ENCODE measurements at regions not wholly inside any gene's neighbourhood (a gene's known extent, or its start where the extent isn't known, plus 50 kb on each side); places are given as distances from the start of the nearest gene placed in this dataset.
A peak's percentile ranks its signal among the peaks of the same experiment; 100 is the strongest.

DNA sequence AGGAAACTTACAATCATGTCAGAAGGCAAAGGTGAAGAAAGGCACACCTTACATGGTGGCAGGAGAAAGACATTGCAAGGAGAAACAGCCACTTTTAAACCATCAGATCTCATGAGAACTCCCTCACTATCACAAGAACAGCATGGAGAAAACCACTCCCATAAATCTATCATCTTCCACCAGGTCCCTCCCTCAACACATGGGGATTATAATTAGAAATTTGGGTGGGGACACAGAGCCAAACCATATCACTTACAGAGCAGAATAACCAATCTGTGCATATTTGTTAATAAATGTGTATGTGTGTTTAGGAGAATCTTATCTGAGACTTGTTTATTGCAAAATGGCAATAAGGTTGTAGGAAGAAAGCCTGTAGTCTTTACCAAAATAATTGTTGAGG, 205.2 kb upstream of the ANO3 start:
- no peak for DNase-seq

DNA sequence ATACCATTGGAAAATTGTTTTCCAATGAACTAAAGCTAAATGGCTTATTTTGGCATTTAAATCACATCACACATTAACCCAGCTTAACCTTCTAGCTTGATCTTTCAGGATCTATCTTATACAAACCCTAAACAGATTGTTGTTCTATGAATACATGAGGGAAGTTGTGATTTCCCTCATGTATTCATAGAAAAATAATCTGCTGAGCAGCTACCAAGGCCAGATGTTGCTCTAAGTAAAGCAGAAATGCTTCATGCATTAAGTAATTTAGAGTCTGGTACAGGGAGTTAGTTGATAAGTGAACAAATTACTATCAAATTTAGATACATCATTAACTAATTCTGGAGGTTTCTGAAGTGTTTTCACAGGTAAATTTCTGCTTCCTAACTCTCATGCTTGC, 204.6 kb upstream of the ANO3 start:
- no peak for DNase-seq

DNA sequence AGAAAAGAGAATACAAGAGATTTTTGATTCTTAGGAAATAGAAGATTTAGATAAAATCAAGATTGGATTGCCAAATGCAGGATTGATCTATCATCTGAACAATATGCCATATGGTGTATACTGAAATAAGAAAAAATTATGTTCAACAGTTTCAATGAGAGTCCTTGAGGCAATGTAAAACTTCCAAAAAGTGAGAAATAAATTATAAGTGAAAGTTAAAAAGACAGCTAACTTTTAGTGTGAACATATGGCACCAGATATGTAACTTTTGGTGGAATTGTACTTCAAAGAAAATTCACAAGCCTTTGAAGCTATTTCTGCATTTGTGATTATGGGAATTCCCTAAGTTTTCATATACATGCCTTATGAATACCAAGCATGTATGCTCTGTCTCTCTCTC, 200.5 kb upstream of the ANO3 start:
- DNase-seq, result no peak

DNA sequence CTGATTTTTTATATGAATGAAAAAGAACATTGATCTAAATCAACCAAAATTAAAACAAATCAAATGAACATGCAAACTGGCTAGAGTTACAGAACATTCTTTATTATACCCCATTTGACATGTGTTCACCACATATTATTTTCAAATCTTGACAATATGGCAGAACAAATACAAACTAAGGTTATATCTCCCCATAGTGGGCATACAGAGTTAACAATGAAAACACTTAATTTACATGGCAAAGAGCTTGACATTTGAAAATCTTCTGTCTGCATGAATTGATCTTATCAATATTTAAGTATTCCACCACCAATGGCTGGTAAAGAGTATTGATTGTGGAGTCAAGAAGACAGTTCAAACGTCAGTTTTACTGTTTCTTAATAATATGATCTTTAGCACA, 197.9 kb upstream of the ANO3 start:
- DNase-seq, result no peak

DNA sequence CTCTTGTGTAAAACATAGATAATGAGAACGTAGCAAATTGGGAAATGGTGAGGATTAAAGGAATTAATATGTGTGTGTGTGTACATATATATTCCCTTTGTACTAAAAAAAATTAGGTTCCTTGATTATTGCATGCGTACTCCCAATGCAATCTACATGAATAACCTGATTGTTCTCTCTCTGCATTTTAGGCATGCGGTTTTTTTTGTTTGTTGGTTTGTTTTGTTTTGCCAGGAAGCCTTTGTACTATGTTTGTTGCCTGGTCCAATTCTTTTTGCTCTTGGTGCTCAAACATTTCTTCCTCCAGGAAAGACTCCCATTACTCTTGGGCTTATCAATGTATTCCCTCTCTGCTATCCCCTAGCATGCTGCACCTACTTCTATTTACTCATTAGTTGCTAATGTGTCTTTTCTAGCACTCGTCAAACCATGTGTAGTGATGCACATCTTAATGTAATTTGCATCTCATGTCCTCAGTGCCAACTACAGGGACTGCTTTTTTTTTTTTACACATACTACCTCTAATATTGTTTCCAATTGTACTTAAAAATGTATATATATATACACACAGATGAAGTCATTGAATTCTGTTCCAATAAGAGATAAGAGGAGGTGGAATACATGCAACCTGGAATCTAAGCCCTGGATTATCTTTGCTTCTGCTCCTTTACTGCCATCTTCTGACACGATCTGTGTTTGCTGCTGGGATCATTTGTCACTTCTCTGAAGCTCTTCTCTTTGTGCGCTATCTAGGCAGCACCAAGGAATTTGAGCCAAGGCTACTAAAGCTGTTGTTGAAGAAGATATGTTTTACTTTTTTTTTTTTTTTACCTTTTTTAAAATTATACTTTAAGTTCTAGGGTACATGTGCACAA, 197.2 kb upstream of the ANO3 start:
- DNase-seq, result peak; percentile 67

DNA sequence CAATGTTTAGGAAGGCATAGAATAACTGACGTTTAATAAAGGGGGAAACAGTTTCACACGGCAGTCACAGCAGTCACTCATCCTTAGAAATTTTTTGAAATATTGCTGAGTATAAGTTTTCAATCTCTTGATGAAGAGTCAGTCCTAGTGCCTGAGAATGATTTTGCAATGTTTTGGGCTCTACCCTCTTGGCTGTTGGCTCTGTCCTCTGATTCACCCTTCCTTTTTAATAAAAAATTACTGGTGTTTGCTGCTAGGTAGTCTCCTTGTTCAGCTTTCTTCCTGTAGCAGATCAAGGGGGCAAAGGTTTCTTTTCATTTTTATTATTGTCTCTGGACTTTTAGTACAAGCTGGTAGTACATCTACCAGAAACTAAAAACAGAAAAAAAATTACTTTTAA, 194.3 kb upstream of the ANO3 start:
- DNase-seq, result no peak

DNA sequence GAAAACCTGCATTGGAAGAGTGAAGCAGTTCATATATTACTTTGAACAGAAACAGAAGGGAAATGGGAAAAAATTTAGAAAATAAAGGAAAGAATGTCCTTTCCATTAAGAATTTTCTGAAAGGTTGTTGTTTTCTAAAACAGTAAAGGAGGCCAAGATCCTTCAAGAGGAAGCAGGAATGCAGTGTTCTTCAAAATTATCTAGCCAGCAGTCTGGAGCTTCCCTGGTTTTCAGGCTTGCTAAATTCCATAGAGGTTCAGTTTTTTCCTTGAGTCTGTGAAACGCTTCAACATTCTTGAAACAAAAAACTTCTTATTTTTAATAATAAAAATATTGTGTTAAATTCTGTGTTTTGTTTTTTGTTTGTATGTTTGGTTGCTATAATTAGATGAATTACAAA, 189.0 kb upstream of the ANO3 start:
- no peak for DNase-seq

DNA sequence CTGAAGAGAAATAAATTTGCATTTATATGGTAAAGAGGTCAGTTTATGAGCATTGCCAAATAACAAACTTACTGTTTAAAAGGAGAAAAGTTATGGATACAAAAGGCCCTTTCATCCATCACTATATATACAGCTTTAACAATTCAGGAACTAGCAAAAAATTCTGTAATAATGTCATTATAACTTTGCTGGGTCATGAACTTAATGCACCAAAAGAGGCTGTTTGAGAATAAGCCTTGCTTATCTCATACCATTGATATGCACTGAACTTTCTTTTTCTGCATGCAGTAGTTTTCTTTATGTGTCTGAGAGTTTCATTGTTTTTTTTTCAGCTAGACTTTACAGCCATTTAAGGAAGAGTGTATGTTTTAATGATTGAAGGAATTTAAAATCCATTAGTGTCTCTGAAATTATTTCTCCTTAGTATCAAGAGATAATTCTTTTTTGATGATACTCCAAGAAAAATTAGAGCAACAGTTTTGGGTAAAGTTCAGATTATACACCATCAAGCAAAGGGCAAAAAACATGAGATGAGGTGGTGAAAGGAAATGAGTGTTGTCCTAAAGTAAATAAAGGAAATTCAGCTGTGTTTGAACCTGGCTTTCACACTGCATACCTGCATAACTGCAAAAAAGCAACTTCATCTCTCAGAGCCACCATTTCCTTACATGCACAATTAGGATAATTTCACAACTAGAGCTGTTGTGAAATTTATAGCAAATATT, 188.2 kb upstream of the ANO3 start:
- DNase-seq, result no peak

DNA sequence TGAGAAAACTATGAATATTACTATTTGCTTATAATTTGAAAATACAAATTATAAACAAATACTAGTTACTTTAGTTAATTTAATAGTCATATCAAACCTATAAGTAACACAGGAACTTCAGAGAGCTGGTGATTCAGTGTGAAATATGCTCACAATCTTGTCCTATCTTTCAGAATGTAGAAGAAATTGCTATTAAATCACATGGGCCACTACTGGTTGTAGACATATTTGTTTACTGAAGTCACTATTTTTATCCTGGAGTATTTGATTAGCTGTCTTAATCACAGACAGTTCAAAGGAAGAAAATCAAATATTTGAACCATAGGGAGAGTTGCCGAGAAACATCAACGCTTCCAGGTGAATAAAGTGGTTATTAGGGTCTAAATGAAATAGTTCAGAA, 187.6 kb upstream of the ANO3 start:
- no peak for DNase-seq

DNA sequence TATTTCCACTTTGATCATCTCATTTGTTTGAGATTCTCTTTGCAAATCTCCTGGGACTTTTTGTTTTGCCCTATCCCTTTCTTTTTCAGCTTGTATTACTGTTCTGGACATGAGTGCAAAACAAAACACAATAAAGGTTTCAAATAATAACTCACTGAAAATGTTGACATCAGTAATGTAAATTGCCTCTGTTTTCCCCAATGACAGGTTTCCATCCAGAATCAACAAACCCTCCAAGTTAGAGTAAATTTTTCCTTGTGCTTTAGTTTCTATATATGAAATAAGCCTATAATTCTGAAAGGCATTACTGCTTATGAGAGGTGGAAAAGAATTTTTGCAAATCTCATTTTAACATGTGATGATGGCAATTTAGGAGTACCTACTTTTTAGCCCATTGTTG, 187.0 kb upstream of the ANO3 start:
- DNase-seq, result no peak

DNA sequence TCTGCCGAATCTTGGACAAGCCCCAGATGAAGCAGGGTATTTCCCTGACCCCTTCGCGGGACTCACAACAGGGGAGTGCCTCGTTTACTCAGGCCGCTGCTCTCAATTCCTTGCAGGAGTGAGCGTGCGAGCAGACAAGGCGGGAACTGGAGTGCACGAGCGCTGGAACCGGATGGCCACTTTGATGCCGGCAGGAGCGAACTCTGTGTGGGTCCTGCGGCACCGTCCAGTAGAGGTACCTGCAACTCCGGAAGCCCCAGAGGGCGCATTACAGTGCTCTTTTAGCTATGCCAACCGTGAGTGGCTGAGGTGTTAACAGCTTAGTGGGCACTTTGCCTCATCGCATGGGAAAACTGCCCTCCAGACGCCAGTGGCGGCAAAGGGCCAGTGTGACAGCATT, 182.3 kb upstream of the ANO3 start:
- no peak for DNase-seq

DNA sequence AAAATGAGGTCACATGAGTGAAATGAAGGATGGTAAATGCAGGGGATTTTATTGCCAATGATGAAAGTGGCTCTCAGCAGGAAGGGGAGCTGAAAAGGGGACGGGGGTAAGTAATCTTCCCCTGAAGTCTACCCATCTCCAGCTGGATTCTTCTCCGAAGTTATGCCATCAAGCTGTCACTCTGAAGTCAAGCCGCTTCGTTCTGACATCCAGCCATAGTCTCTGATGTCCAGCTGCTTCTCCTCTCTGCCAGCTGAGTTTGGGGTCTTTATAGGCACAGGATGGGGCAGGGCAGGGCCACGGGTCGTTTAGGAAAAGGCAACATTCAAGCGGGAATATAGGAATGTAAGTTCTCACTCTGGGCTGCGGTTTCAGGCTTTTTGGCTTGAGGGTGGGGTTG, 181.9 kb upstream of the ANO3 start:
- no peak for DNase-seq

DNA sequence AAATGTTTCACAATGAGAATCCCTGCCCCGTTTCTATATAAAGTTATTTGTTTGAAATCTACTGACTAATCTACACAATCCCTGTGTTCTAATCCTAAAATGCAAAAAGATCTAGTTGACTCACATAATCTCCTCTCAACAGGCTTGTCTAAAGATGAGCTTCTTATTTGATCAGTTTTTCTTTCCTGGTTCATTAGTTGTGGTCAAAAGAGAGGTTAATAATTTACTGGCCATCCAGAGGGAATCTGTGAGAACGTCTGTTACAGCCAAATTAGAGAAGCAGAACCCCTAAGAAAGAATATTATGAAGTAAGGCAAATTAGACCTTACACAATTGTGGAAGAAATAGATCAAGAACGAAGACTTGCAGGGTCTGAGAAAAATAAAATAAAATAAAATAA, 173.7 kb upstream of the ANO3 start:
- peak; percentile 8 for DNase-seq

DNA sequence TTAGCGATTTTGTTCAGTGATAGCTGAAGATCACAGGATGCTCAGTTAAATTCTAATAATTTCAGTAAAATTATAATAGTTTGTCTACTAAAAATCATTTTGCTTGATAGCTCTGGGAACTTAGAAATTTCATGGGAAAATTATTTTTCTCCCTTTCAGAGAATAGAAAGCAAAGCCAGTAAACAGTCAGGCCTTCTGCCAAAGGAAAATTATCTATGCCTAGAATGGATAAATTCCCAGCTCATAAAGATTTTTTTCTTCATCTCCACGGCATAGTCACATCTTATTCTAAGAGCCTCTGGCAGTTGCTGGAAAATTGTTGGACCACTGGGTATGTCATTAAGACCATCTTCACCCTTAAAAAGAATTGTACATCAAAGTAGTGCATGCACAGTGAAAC, 169.6 kb upstream of the ANO3 start:
- DNase-seq, result no peak

DNA sequence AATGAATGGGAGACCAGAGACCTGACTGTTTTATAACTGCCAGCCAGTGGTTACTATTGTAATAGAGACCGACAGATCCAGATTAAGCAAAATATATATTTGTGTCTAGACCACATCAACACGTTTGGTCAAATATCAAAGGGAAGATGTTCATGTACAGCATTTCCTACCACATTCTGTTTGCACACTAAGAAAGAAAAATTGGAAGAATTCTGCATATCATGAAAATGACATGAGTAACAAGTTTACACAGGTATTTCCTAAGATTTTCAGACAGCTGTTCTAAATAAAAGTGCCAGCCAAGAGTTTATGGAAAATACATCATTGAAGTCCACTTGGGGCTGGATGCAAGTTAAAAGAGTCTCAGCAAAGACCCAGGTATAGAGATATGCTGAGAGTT, 145.5 kb upstream of the ANO3 start:
- DNase-seq, result no peak

DNA sequence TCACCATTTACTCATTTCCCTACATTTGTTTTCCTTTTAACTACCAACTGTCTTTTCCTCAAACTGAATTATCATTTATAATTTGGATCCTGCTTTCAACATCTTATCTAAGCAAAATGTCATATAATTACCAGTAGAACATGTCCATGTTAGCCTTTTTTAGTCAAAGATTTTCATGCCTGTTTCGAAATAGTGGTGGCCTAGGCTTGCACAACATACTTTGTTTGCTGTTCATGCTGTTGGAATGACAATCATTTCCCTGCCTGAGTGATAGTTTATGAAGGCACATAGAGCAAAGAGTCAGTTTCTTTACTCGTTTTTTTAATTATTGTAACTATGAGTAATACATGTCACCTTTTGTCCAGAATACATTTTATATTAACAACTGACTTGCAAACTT, 144.3 kb upstream of the ANO3 start:
- no peak for DNase-seq

DNA sequence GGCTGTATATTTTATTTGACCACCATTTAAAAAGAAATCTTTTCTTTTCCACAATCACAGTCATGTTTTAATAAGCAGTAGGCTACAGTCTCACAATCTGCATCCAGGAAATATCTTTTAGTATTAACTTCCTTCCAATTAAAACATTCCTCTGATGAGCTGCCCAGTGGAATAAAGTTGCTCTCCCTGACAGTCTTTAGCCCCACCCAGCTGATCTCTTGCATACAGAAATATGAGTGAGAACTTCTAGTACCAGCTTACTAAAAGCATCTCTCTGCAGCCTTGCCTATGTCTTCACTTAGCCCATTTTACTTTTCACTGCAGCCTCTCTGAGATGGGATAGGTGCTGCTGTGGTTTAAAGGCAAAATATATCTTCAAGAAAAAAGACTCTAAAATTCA, 143.4 kb upstream of the ANO3 start:
- DNase-seq, result no peak

DNA sequence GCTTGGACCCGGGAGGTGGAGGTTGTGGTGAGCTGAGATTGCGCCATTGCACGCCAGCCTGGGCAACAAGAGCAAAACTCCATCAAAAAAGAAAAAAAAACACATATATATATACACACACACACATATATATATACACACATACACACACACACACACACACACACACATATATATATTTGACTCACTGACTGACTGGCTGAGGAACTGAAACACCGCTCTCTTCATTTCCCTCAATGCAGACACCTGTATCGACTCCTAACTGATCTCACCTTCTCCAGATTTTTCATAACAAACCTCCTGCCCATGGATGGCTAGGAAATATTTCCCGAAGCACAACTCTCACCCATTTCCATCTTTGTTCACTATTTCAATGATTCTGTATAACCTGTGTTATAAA, 140.7 kb upstream of the ANO3 start:
- no peak for DNase-seq

DNA sequence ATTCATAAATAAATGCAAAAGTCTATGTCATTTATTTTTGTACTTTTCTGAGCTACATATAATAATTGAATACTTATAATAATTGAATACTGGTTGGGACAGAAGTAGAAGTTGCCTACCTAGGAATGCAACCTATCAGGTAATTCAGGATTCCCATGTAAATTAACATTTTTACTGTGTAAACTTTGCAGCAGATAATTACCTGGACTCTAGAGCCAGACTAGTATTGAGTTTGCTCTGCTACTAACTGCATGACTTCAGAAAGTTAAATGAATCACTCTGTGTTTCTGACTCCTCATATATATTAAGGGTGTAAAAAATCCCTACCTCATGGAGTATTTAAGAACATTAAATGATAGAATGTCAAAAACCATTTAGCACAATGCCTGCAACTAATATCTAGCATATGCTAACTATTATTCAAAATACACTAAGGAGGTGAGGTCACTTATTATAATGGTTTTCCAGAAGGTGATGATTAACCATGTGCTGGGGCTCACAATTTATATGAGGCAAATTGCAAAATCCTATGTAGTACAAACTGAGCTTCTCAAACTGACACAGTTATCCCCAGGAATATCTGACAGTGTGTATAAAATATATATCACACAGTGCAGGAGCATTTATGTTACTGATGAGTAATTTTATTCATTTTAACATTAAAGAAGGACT, 138.1 kb upstream of the ANO3 start:
- DNase-seq, result no peak

DNA sequence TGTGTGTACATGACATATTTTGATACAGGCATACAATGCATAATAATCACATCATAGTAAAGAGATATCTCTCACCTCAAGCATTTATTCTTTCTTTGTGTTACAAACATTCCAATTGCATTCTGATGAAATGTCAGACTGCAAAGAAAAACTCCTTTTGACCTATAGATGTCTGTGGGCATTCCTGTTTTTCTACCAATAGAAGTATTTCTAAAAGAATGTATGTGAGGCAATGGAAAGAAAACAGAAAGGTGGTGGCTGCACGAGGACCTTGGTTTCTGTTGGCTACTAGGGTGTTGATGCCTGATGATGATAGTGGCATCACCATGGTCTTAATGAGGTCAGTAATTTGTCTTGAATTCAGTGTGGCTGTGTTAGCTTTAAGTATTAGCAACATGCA, 137.0 kb upstream of the ANO3 start:
- DNase-seq, result no peak

DNA sequence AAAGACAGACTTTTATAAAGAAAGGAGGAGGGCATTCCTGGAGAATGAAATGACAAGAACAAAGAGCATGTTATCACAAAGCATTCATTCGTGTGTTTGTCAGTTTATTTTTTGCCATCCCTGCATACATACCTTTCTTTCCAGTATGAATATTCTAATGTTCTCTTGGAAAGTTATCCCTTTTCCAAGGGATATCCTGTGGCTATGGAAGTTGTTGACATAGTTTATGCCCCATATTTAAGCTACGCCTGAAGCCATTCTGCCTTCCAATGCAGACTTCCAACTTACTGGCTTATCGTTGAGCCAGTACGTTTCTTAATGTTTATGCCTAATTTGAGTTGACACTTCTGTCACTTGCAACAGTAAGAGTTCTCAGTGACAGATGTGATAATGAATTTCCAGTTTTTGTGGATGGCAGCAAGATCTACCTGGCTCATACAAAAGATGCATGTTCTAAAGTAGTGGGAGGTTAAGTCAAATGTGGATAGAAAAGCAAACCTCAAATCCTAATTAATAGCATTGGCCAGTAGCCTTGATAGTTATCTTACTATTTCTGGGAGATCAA, 133.3 kb upstream of the ANO3 start:
- DNase-seq, result no peak

DNA sequence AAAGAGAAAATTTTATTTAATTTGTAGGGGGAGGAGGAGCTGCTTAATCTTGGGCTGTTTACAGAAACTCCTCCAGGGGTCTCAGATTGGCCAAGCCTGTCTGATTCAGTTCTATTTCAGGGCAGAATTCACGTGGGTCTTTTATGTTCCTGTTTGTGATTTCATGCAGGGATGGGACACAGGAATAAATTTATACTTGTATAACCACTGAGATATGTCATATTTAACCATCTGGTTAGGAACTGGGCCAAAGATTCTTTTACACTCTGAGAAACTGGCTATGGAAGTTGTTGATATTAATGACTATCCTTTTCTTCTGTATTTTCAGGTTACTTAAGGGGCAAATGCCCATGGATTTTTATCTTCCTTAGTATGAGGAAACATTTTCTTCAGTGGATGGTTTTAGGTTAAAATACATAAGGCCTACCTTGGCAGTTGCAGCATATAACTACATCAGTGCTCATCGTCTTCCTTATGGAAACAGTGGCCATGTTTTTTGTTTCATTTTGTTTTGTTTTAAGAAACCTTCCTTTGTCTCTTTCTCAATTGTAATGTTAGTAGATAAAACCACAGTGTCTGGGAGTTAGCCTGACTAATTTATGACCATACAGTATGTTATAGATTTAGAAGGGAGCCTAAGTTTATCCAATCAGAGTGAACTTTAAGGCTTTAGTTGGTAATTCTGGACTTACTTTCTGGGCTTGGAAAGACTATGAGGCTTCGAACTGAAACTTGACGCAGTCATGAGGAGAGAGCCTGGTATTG, 132.4 kb upstream of the ANO3 start:
- DNase-seq, result no peak

DNA sequence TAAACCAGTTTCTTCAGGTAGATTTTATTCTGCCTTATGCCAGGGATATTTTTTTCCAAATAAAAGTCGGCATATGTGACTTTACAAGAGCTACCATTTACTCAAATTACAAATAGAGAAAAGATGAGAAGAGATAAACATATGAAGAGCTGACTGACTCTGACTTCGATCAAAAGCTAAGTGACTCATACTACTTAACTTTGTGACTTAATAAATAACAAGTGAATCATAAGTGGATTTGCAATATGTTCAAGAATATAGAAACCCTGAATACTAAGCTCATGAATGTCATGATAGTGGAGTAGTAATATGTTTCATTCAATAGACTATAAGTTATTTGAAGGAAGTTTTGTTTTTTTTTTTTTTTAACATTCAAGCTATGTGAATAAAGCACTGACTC, 130.5 kb upstream of the ANO3 start:
- DNase-seq, result peak; percentile 8
